ENCODE measurements at regions not wholly inside any gene's neighbourhood (a gene's known extent, or its start where the extent isn't known, plus 50 kb on each side); places are given as distances from the start of the nearest gene placed in this dataset.

GRCh38 chr18:24585996-24586566 is 125.6 kb downstream of the HRH4 start:
- Histone ChIP-seq H2BK120ac (ENCODE audit: low read depth, low read length) (no peak overlapping the region), H3K14ac (replicated peaks; ENCODE audit: low read depth, low read length) (no peak overlapping the region), H2BK15ac (ENCODE audit: low read depth, low read length) (no peak overlapping the region), H2BK5ac (ENCODE audit: low read depth, low read length, poor library complexity, severe bottlenecking) (no peak overlapping the region), H3K4ac (ENCODE audit: low read depth, low read length) (peak overlapping the region; percentile 43; the same call in 1 of the 2 replicates), H3K27ac (ENCODE audit: insufficient read depth, low read length) (no peak overlapping the region), H2AK5ac (ENCODE audit: low read depth, low read length) (no peak overlapping the region), H3K36me3 (ENCODE audit: control insufficient read depth, insufficient read depth, low read length) (no peaks in the 10 kb centered on the region), H3K56ac (ENCODE audit: extremely low read depth, insufficient read depth, low read length) (no peak overlapping the region), H3K79me1 (ENCODE audit: low read depth in 1 of 2, low read length in 2 of 2) (no peaks in the 10 kb centered on the region), H4K91ac (ENCODE audit: insufficient read depth, low read depth, low read length) (no peak overlapping the region), H2AK9ac (replicated peaks; ENCODE audit: low read depth, low read length, poor library complexity) (no peak overlapping the region), H3K4me3 (ENCODE audit: insufficient read depth, low read depth, low read length) (no peak overlapping the region), H4K5ac (ENCODE audit: low read depth, low read length) (no peak overlapping the region), H3K9me1 (ENCODE audit: insufficient read depth, low read length) (peaks cover 5% of the 10 kb centered on the region), H3K9me3 (ENCODE audit: control insufficient read depth, insufficient read depth, low read length) (no peaks in the 10 kb centered on the region), H2BK20ac (ENCODE audit: low read depth, low read length) (no peak overlapping the region; the same call in 1 of the 2 replicates), H3K4me2 (ENCODE audit: low read depth, low read length) (peak overlapping the region; percentile 18; the same call in 1 of the 2 replicates), H4K8ac (ENCODE audit: low read depth in 2 of 2, low read length in 2 of 2) (no peak overlapping the region), H3K9ac (ENCODE audit: low read depth, low read length) (no peak overlapping the region), H3K4me1 (ENCODE audit: control insufficient read depth, insufficient read depth, low read length) (peaks cover 4% of the 10 kb centered on the region; the same call in 1 of the 2 replicates), H2AFZ (replicated peaks; ENCODE audit: low read length, poor library complexity) (no peak overlapping the region), H4K20me1 (ENCODE audit: insufficient read depth, low read length) (no peaks in the 10 kb centered on the region), H3K27me3 (ENCODE audit: control insufficient read depth, insufficient read depth, low read length) (peaks cover 10% of the 10 kb centered on the region; the same call in 1 of the 2 replicates), H3K18ac (ENCODE audit: low read depth, low read length) (no peak overlapping the region), H3K23ac (ENCODE audit: low read depth, low read length) (0 out of 2 replicates have a peak overlapping the region, but pooled peaks have one; percentile 37)
- TF ChIP-seq CTCF (conservative IDR thresholded peaks at IDR 0.05; ENCODE audit: low read depth, low read length), result no peak
- TF ChIP-seq USF2 (IDR thresholded peaks at IDR 0.05; ENCODE audit: low read depth, low read length), result no peak
- no peak for TF ChIP-seq RAD21 (IDR thresholded peaks at IDR 0.05; ENCODE audit: low read length)
- TF ChIP-seq MAFK (IDR thresholded peaks at IDR 0.05; ENCODE audit: low read depth, low read length), result no peak
- no peak for DNase-seq
- dilution Hi-C loops (cut with HindIII; ENCODE audit: low sequenced_read_pairs, unreplicated experiment) (no loop called here), in situ Hi-C loops (cut with MboI; ENCODE audit: low sequenced_read_pairs) (no loop called here), intact Hi-C loops (cut with micrococcal nuclease) (no loop called here)
- WGBS, 2 experiments (ENCODE audit: extremely low coverage in 2 of 2, insufficient read length in 1 of 2), result 90% methylated on average over 2 of the region's 6 CpGs; no CpG with 5 or more reads in 1 of the 2 experiments
- peak; percentile 46 for ATAC-seq (ENCODE audit: low read depth)
- CTCF ChIA-PET, result no interaction called here
- POLR2A ChIA-PET (ENCODE audit: unreplicated experiment), result no interaction called here
- no TSS peak for BruUV-seq (replicated peaks)
